DND-41 (cell line): ENCODE measurements at regions not wholly inside any gene's neighbourhood (a gene's known extent, or its start where the extent isn't known, plus 50 kb on each side); places are given as distances from the start of the nearest gene placed in this dataset.

Experiments used
- ATAC-seq: fragments of 200-7000 bp; cut with Tn5 transposase; 3 replicates; pipeline ENCODE4 v1.9.1; 2021; ENCODE audit warnings: low read depth; ENCODE audit not compliant: insufficient read depth
- DNase-seq: peaks from one replicate; pipeline ENCODE4 v3.0.0-alpha.2; 2020
- H2AFZ ChIP-seq: 2 replicates; pipeline ENCODE4 v1.6.0; 2012; ENCODE audit warnings: low read depth, low read length
- H3K27ac ChIP-seq: 2 replicates; pipeline ENCODE4 v1.5.1; 2012; ENCODE audit warnings: low read length, inconsistent platforms
- H3K27me3 ChIP-seq: fragments of 200-600 bp; sonication (generic); 2 replicates; pipeline ENCODE4 v1.6.0; 2012; ENCODE audit warnings: low read length, mild to moderate bottlenecking, inconsistent platforms; ENCODE audit not compliant: insufficient read depth, poor library complexity
- H3K36me3 ChIP-seq: 2 replicates; pipeline ENCODE4 v1.5.1; 2012; ENCODE audit warnings: low read length, inconsistent platforms; ENCODE audit not compliant: insufficient read depth
- H3K4me1 ChIP-seq: 2 replicates; pipeline ENCODE4 v1.5.1; 2012; ENCODE audit warnings: mild to moderate bottlenecking, low read length; ENCODE audit not compliant: insufficient read depth
- H3K4me2 ChIP-seq: 2 replicates; pipeline ENCODE4 v1.6.0; 2012; ENCODE audit warnings: mild to moderate bottlenecking, moderate library complexity, low read length, inconsistent platforms; ENCODE audit not compliant: insufficient read depth
- H3K4me3 ChIP-seq, 2 experiments: fragments of 200-600 bp in 1 of 2; shearing (Covaris generic) in 1 of 2; 2 replicates each; pipeline ENCODE4 v1.5.1; 2012 to 2016; ENCODE audit warnings: inconsistent platforms in 2 of 2, low read length in 2 of 2, mild to moderate bottlenecking in 2 of 2, low read depth in 1 of 2, moderate library complexity in 1 of 2
- H3K79me2 ChIP-seq: 2 replicates; pipeline ENCODE4 v1.6.0; 2012; ENCODE audit warnings: low read length, inconsistent platforms; ENCODE audit not compliant: insufficient read depth
- H3K9ac ChIP-seq: 2 replicates; pipeline ENCODE4 v1.6.0; 2012; ENCODE audit warnings: low read depth, mild to moderate bottlenecking, inconsistent platforms, low read length, moderate library complexity
- H3K9me3 ChIP-seq: 2 replicates; pipeline ENCODE4 v1.5.1; 2012; ENCODE audit warnings: low read length, moderate library complexity, mild to moderate bottlenecking, inconsistent platforms; ENCODE audit not compliant: insufficient read depth, severe bottlenecking
- H4K20me1 ChIP-seq: 2 replicates; pipeline ENCODE4 v1.6.0; 2012; ENCODE audit warnings: low read length; ENCODE audit not compliant: insufficient read depth
- EZH2 ChIP-seq: IDR thresholded peaks from 3 replicates; pipeline ENCODE4 v1.6.1; 2012; ENCODE audit warnings: borderline replicate concordance, low read depth, mild to moderate bottlenecking, moderate library complexity, low read length, inconsistent platforms; ENCODE audit not compliant: severe bottlenecking
- TF ChIP-seq, protein P1 (sequence below): IDR thresholded peaks from 2 replicates; pipeline ENCODE4 v1.5.1; 2012; ENCODE audit warnings: borderline replicate concordance, low read length, moderate library complexity, mild to moderate bottlenecking; ENCODE audit not compliant: poor library complexity, severe bottlenecking; ENCODE audit errors: extremely low read depth

DNA sequence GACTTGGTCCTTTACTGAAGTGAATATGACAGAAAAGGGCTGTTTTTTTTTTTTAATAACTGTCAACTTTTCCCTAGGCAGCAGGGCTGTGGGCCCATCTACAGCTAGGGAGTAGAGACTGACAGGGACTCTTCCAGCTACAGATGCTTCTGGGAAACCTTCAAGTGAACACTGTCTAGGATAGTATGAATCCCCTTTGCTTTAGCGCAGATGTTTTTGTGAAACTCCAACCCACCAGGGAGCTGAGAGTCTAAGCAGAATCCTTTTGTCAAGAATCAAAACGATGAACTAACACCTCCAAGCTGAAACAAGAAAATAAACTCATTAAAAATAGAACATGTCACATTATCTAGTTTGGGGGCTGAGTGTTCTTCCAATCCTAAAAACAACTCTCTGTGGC, 219.7 kb upstream of the FGF13 start:
- H3K4me1 ChIP-seq = no peaks in the 10 kb centered on the region
- no peak overlapping the region for H3K9ac ChIP-seq
- no peaks in the 10 kb centered on the region for H3K36me3 ChIP-seq
- no peak for DNase-seq
- no peak for TF ChIP-seq EZH2
- TF ChIP-seq, protein P1, sequence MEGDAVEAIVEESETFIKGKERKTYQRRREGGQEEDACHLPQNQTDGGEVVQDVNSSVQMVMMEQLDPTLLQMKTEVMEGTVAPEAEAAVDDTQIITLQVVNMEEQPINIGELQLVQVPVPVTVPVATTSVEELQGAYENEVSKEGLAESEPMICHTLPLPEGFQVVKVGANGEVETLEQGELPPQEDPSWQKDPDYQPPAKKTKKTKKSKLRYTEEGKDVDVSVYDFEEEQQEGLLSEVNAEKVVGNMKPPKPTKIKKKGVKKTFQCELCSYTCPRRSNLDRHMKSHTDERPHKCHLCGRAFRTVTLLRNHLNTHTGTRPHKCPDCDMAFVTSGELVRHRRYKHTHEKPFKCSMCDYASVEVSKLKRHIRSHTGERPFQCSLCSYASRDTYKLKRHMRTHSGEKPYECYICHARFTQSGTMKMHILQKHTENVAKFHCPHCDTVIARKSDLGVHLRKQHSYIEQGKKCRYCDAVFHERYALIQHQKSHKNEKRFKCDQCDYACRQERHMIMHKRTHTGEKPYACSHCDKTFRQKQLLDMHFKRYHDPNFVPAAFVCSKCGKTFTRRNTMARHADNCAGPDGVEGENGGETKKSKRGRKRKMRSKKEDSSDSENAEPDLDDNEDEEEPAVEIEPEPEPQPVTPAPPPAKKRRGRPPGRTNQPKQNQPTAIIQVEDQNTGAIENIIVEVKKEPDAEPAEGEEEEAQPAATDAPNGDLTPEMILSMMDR = no peak
- no peak overlapping the region for H3K4me2 ChIP-seq
- no peaks in the 10 kb centered on the region for H3K9me3 ChIP-seq
- no peak overlapping the region for H2AFZ ChIP-seq
- no peaks in the 10 kb centered on the region for H3K79me2 ChIP-seq
- no peak overlapping the region for H3K27ac ChIP-seq
- H4K20me1 ChIP-seq = no peaks in the 10 kb centered on the region
- H3K27me3 ChIP-seq = no peaks in the 10 kb centered on the region
- H3K4me3 ChIP-seq = no peak overlapping the region
- no peak for ATAC-seq

DNA sequence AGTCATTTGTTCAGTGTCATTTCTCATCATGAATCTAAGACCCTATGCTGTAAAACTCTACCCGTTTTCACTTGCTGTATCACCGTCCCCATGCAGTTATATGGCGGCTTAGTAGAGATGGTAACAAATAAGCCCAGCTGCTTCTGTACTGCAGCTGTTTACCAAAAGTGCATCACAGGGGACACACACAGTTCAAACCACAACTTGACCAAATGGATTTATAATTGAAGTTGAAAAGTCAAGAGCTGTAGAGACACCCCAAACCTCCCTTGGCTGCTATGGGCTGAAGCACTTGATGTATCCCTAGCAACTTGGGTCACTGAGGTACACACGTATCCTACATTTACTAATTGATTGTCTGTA, 219.0 kb upstream of the FGF13 start:
- H3K4me1 ChIP-seq = no peaks in the 10 kb centered on the region
- ATAC-seq = no peak
- H3K4me3 ChIP-seq = no peak overlapping the region

DNA sequence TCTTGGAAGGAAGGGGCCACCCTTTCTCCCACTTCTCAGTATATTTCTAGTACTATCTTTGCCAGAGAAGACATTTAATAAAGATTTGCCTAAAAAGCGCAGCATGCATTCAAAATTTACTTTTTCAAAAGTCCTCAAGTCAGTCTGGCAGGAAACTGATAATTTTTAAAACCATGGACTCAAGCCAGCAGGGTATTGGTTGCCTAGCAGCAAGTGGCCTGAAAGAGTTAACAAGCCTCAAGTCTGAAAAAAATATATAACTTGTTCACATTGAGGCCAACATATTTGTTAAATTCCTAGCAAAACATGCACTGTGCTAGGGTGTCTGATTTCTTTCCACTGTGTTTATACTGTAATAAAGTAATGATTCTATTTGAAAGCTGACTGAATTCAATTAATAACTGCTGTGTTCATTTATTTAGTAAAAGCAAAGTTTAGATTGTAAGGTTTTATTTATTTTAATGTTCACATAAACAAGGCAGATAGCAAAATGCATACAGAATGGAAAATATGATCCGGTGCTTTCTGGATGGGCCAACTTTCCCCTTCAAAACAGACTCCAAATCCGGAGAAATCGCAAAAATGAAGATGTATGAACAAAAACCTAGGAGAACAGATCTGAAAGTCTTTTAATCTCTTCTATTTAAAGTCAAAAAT, 218.5 kb upstream of the FGF13 start:
- Histone ChIP-seq H3K27me3 (no peaks in the 10 kb centered on the region), H3K9me3 (no peaks in the 10 kb centered on the region), H3K27ac (no peak overlapping the region), H3K4me2 (no peak overlapping the region), H3K4me3 (no peak overlapping the region), H3K36me3 (no peaks in the 10 kb centered on the region), H2AFZ (no peak overlapping the region), H3K4me1 (no peaks in the 10 kb centered on the region), H3K9ac (no peak overlapping the region), H4K20me1 (no peaks in the 10 kb centered on the region), H3K79me2 (no peaks in the 10 kb centered on the region)
- TF ChIP-seq EZH2 = no peak
- TF ChIP-seq, protein P1 = no peak
- DNase-seq (no peak), ATAC-seq (no peak)

More for the DNA sequence above, 219.0 kb upstream of the FGF13 start:
- TF ChIP-seq, protein P1 = no peak
- Histone ChIP-seq H3K27me3 (no peaks in the 10 kb centered on the region), H3K9ac (no peak overlapping the region), H3K27ac (no peak overlapping the region), H3K36me3 (no peaks in the 10 kb centered on the region), H2AFZ (no peak overlapping the region), H4K20me1 (no peaks in the 10 kb centered on the region), H3K9me3 (no peaks in the 10 kb centered on the region), H3K4me2 (no peak overlapping the region), H3K79me2 (no peaks in the 10 kb centered on the region)
- DNase-seq = no peak
